ENCODE measurements at regions not wholly inside any gene's neighbourhood (a gene's known extent, or its start where the extent isn't known, plus 50 kb on each side); places are given as distances from the start of the nearest gene placed in this dataset.

- H3K27ac ChIP-seq: no peak overlapping the region
- no peaks in the 10 kb centered on the region for H3K4me1 ChIP-seq (ENCODE audit: low read depth, poor library complexity, severe bottlenecking)
- no peak overlapping the region for H3K4me3 ChIP-seq (IDR thresholded peaks at IDR 0.05; ENCODE audit: insufficient read depth, low read depth, low read length)
- no peaks in the 10 kb centered on the region for H4K20me1 ChIP-seq (ENCODE audit: insufficient read depth)
- H2AFZ ChIP-seq (ENCODE audit: low read depth): no peak overlapping the region
- H3K79me2 ChIP-seq (ENCODE audit: insufficient read depth, low read depth): no peaks in the 10 kb centered on the region
- no peak overlapping the region for H3K9ac ChIP-seq
- TF ChIP-seq CTCF (conservative IDR thresholded peaks at IDR 0.05; ENCODE audit: low read depth, low read length): no peak
- no peaks in the 10 kb centered on the region for H3K27me3 ChIP-seq (ENCODE audit: insufficient read depth, low read depth)
- no peaks in the 10 kb centered on the region for H3K36me3 ChIP-seq (ENCODE audit: insufficient read depth)
- no peak overlapping the region for H3K4me2 ChIP-seq
These were observed 67.5 kb upstream of the IRX6 start for GRCh38 chr16:55256412-55257016.

- H3K27ac ChIP-seq: no peak overlapping the region
- no peak overlapping the region for H3K4me3 ChIP-seq (IDR thresholded peaks at IDR 0.05; ENCODE audit: insufficient read depth, low read depth, low read length)
- peak; percentile 49; the same call in 1 of the 2 replicates for TF ChIP-seq CTCF (conservative IDR thresholded peaks at IDR 0.05; ENCODE audit: low read depth, low read length)
- no peaks in the 10 kb centered on the region for H4K20me1 ChIP-seq (ENCODE audit: insufficient read depth)
- H3K4me1 ChIP-seq (ENCODE audit: low read depth, poor library complexity, severe bottlenecking): no peaks in the 10 kb centered on the region
- no peaks in the 10 kb centered on the region for H3K27me3 ChIP-seq (ENCODE audit: insufficient read depth, low read depth)
- H3K79me2 ChIP-seq (ENCODE audit: insufficient read depth, low read depth): no peaks in the 10 kb centered on the region
- H3K9ac ChIP-seq: no peak overlapping the region
- H3K4me2 ChIP-seq: no peak overlapping the region
- no peaks in the 10 kb centered on the region for H3K36me3 ChIP-seq (ENCODE audit: insufficient read depth)
- H2AFZ ChIP-seq (ENCODE audit: low read depth): no peak overlapping the region
These were observed 65.9 kb upstream of the IRX6 start for GRCh38 chr16:55257966-55258613.

GRCh38 chr16:55261301-55261700, 62.7 kb upstream of the IRX6 start:
- Histone ChIP-seq H3K27me3 (ENCODE audit: insufficient read depth, low read depth) (no peaks in the 10 kb centered on the region), H3K27ac (no peak overlapping the region), H3K36me3 (ENCODE audit: insufficient read depth) (no peaks in the 10 kb centered on the region), H3K4me2 (no peak overlapping the region), H3K79me2 (ENCODE audit: insufficient read depth, low read depth) (no peaks in the 10 kb centered on the region), H2AFZ (ENCODE audit: low read depth) (no peak overlapping the region), H4K20me1 (ENCODE audit: insufficient read depth) (no peaks in the 10 kb centered on the region), H3K9ac (no peak overlapping the region), H3K4me1 (ENCODE audit: low read depth, poor library complexity, severe bottlenecking) (no peaks in the 10 kb centered on the region), H3K4me3 (IDR thresholded peaks at IDR 0.05; ENCODE audit: insufficient read depth, low read depth, low read length) (no peak overlapping the region)
- no peak for TF ChIP-seq CTCF (conservative IDR thresholded peaks at IDR 0.05; ENCODE audit: low read depth, low read length)

- no peaks in the 10 kb centered on the region for H4K20me1 ChIP-seq (ENCODE audit: insufficient read depth)
- no peaks in the 10 kb centered on the region for H3K27me3 ChIP-seq (ENCODE audit: insufficient read depth, low read depth)
- TF ChIP-seq CTCF (conservative IDR thresholded peaks at IDR 0.05; ENCODE audit: low read depth, low read length): no peak
- H3K36me3 ChIP-seq (ENCODE audit: insufficient read depth): no peaks in the 10 kb centered on the region
- no peaks in the 10 kb centered on the region for H3K4me1 ChIP-seq (ENCODE audit: low read depth, poor library complexity, severe bottlenecking)
- no peak overlapping the region for H2AFZ ChIP-seq (ENCODE audit: low read depth)
- H3K9ac ChIP-seq: no peak overlapping the region
- H3K4me3 ChIP-seq (IDR thresholded peaks at IDR 0.05; ENCODE audit: insufficient read depth, low read depth, low read length): no peak overlapping the region
- H3K4me2 ChIP-seq: no peak overlapping the region
- no peak overlapping the region for H3K27ac ChIP-seq
- H3K79me2 ChIP-seq (ENCODE audit: insufficient read depth, low read depth): no peaks in the 10 kb centered on the region
These were observed 60.4 kb upstream of the IRX6 start for GRCh38 chr16:55263271-55264250.
